ENCODE measurements at regions not wholly inside any gene's neighbourhood (a gene's known extent, or its start where the extent isn't known, plus 50 kb on each side); places are given as distances from the start of the nearest gene placed in this dataset.
"Not testable (repeated sequence)": the region's sequence is repeated elsewhere in the genome, so short reads cannot be mapped to it uniquely, and the experiment has no call there.

GRCh38 chr5:6108540-6108848 lies 269.9 kb downstream of the MED10 start:
- DNase-seq (ENCODE audit: low read depth), result no peak
- H3K4me3 ChIP-seq (ENCODE audit: low read depth, low read length), result no peak overlapping the region
- TF ChIP-seq, protein P1, sequence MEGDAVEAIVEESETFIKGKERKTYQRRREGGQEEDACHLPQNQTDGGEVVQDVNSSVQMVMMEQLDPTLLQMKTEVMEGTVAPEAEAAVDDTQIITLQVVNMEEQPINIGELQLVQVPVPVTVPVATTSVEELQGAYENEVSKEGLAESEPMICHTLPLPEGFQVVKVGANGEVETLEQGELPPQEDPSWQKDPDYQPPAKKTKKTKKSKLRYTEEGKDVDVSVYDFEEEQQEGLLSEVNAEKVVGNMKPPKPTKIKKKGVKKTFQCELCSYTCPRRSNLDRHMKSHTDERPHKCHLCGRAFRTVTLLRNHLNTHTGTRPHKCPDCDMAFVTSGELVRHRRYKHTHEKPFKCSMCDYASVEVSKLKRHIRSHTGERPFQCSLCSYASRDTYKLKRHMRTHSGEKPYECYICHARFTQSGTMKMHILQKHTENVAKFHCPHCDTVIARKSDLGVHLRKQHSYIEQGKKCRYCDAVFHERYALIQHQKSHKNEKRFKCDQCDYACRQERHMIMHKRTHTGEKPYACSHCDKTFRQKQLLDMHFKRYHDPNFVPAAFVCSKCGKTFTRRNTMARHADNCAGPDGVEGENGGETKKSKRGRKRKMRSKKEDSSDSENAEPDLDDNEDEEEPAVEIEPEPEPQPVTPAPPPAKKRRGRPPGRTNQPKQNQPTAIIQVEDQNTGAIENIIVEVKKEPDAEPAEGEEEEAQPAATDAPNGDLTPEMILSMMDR (IDR thresholded peaks at IDR 0.05; ENCODE audit: insufficient read depth, low read length), result no peak

DNA sequence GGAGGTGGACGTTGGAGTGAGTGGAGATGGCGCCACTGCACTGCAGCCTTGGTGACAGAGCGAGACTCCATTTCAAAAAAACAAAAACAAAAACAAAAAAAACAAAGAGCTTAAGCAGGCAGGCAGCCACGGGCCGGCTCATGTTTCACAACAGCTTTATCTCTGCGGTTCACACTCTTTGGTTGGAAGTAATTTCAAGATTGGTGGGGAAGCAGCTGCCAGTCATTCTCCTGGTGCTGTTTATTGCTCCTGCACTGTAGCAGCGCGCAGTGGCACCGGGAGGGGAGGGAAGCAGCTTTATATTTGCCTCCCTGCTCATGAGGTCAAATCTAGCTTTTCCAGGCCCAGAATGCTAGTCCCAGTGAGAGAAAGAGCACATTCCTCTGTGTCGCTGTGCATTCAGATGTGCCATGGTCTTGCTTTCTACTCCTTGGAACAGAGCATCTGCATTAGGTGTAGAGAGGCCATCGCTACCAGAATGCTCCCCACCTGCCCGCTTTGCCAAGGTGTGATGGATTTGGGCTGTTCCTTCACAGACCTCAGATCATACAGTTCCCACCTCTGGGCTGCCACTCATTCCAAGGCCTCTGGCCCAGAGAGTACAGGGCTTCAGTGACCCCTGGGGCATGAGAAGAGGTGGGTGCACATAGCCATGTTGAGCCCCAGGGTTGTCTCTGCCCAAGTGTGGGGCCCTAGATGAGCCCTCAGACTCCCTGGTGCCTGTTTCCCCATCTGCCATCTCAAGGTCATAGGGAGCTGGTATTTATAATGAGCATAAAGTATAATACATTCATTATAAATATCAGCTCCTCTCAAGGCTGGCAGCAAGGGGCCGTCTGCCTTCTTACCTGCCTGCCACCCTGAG lies 270.4 kb downstream of the MED10 start:
- TF ChIP-seq, protein P1 (IDR thresholded peaks at IDR 0.05; ENCODE audit: insufficient read depth, low read length), result no peak
- H3K4me3 ChIP-seq (ENCODE audit: low read depth, low read length), result no peak overlapping the region
- no peak for DNase-seq (ENCODE audit: low read depth)

GRCh38 chr5:6106756-6107155 lies 271.6 kb downstream of the MED10 start:
- no peak overlapping the region for H3K4me3 ChIP-seq (ENCODE audit: low read depth, low read length)
- TF ChIP-seq, protein P1 (IDR thresholded peaks at IDR 0.05; ENCODE audit: insufficient read depth, low read length), result no peak
- no peak for DNase-seq (ENCODE audit: low read depth)

DNA sequence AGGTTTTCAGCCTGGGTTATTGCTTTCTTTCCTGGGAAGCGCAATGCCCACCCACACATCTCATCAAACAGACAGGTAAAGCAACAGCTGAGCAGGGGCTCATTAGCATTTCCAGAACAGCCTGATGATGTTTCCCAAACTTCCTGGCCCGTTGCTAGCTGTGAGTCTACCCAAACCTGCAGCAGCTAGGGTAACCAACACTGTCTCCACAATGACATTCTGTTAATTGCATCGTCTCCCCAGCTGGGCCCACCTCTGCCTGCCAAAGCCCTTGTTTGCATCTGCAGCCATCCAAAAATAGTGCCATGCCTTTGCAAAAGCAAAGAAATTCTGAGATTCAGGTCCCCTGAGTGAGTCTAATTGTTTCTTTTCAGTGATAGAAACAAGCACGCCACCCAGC lies 273.0 kb downstream of the MED10 start:
- no peak overlapping the region for H3K4me3 ChIP-seq (ENCODE audit: low read depth, low read length)
- no peak for DNase-seq (ENCODE audit: low read depth)

GRCh38 chr5:6096101-6096500 lies 282.2 kb downstream of the MED10 start:
- DNase-seq (ENCODE audit: low read depth), result no peak
- H3K4me3 ChIP-seq (ENCODE audit: low read depth, low read length), result no peak overlapping the region
- TF ChIP-seq, protein P1 (IDR thresholded peaks at IDR 0.05; ENCODE audit: insufficient read depth, low read length), result no peak

More for the DNA sequence above, 273.0 kb downstream of the MED10 start:
- TF ChIP-seq, protein P1 (IDR thresholded peaks at IDR 0.05; ENCODE audit: insufficient read depth, low read length), result no peak

DNA sequence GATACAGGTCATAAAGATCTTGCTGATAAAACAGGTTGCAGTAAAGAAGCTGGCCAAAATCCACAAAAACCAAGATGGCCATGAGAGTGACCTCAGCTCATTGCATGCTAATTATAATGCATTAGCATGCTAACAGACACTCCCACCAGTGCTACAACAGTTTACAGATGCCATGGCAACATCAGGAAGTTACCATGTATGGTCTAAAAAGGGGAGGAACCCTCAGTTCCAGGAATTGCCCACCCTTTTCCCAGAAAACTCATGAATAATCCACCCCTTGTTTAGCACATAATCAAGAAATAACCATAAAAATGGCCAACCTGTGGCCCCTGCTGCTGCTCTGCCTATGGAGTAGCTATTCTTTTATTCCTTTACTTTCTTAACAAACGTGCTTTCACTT lies 284.2 kb downstream of the MED10 start:
- not testable (repeated sequence) for DNase-seq (ENCODE audit: low read depth); H3K4me3 ChIP-seq (ENCODE audit: low read depth, low read length)

- H3K4me3 ChIP-seq (ENCODE audit: low read depth, low read length), result no peak overlapping the region
- no peak for DNase-seq (ENCODE audit: low read depth)
- TF ChIP-seq, protein P1 (IDR thresholded peaks at IDR 0.05; ENCODE audit: insufficient read depth, low read length), result no peak
Measured at GRCh38 chr5:6090838-6091237, 287.5 kb downstream of the MED10 start.
